Esophagus squamous epithelium (tissue), 5 donors: ENCODE measurements at regions not wholly inside any gene's neighbourhood (a gene's known extent, or its start where the extent isn't known, plus 50 kb on each side); places are given as distances from the start of the nearest gene placed in this dataset.
"Not testable (repeated sequence)": the region's sequence is repeated elsewhere in the genome, so short reads cannot be mapped to it uniquely, and the experiment has no call there.

Source experiments
- DNase-seq: peaks from one replicate; lab custom pipeline; 2025; lab: John Stamatoyannopoulos, UW
- H3K27ac ChIP-seq, 4 donors: fragments of 200-600 bp; sonication (generic); one replicate each; pipeline ENCODE4 v1.5.1; 2016 to 2019; ENCODE audit warnings: mild to moderate bottlenecking in 1 of 4
- H3K27me3 ChIP-seq, 4 donors: fragments of 200-600 bp; sonication (generic); 1 replicate in 3 of 4; 2 replicates in 1 of 4; pipeline versions ENCODE4 v1.5.1 to v1.6.0; 2017 to 2021; ENCODE audit warnings: antibody characterized with exemption in 1 of 4
- H3K36me3 ChIP-seq, 3 donors: fragments of 200-600 bp; sonication (generic); one replicate each; pipeline ENCODE4 v1.5.1; 2016 to 2019
- H3K4me1 ChIP-seq, 3 donors: fragments of 200-600 bp; sonication (generic); one replicate each; pipeline ENCODE4 v1.5.1; 2017 to 2019
- H3K4me3 ChIP-seq, 4 donors: fragments of 200-600 bp; sonication (generic); 1 replicate in 3 of 4; 2 replicates in 1 of 4; pipeline ENCODE4 v1.5.1; 2016 to 2019; ENCODE audit warnings: mild to moderate bottlenecking in 2 of 4, moderate library complexity in 1 of 4
- H3K9me3 ChIP-seq, 3 donors: fragments of 200-600 bp; sonication (generic); one replicate each; pipeline ENCODE4 v1.5.1; 2016 to 2019
- CTCF ChIP-seq, 6 experiments: fragments of 450-650 bp in 4 of 6; fragments of 200-600 bp in 2 of 6; sonication (generic) in 2 of 6; IDR thresholded peaks; one replicate each; pipeline ENCODE4 v1.5.1; 2016 to 2019; ENCODE audit warnings: antibody characterized with exemption in 6 of 6, mild to moderate bottlenecking in 4 of 6, moderate library complexity in 4 of 6
- POLR2A ChIP-seq, 4 donors: fragments of 450-650 bp; IDR thresholded peaks; one replicate each; pipeline ENCODE4 v1.6.1; 2017; ENCODE audit warnings: antibody characterized with exemption in 4 of 4, mild to moderate bottlenecking in 4 of 4, moderate library complexity in 3 of 4
- WGBS, 2 donors: methylation state at CpG; one replicate each; pipeline ENCODE4 v1.1.5; 2018; 5-methylcytosine and 5-hydroxymethylcytosine counted together
- intact Hi-C: fragments of 100-400 bp; cut with DNase I; formaldehyde crosslinking; loops from one replicate; pipeline ENCODE4 v1.15.0; 2022
- donor health status: DM: yes; HTN: yes; CAD: no.

- no peaks in the 10 kb centered on the region for H3K9me3 ChIP-seq
- peaks cover 0 to 3% (median 0%) of the 10 kb centered on the region in 4 donors for H3K27me3 ChIP-seq
- no peak for TF ChIP-seq POLR2A (IDR thresholded peaks at IDR 0.05)
- TF ChIP-seq CTCF (IDR thresholded peaks at IDR 0.05) = no peak
- H3K4me1 ChIP-seq = peaks cover 0 to 3% (median 0%) of the 10 kb centered on the region in 3 donors
- H3K27ac ChIP-seq = no peak overlapping the region
- no peak overlapping the region for H3K4me3 ChIP-seq
- H3K36me3 ChIP-seq = no peaks in the 10 kb centered on the region
- DNase-seq = no peak
- 59 to 67% methylated on average over 6 of the region's 6 CpGs for WGBS, 2 donors
- intact Hi-C loops = no loop called here
Measured at GRCh38 chr9:95780751-95781150, 94.7 kb upstream of the ERCC6L2 start.

- no peak for DNase-seq
- no peak overlapping the region for H3K4me3 ChIP-seq
- intact Hi-C loops = no loop called here
- whole genome bisulfite sequencing, 2 donors = 72 to 90% methylated on average over 3 of the region's 3 CpGs
- H3K27ac ChIP-seq = no peak overlapping the region
- peaks cover 0 to 3% (median 0%) of the 10 kb centered on the region in 3 donors for H3K4me1 ChIP-seq
- H3K9me3 ChIP-seq = no peaks in the 10 kb centered on the region
- peaks cover 0 to 7% (median 0%) of the 10 kb centered on the region in 4 donors for H3K27me3 ChIP-seq
- H3K36me3 ChIP-seq = no peaks in the 10 kb centered on the region
- no peak for TF ChIP-seq CTCF (IDR thresholded peaks at IDR 0.05)
Measured at GRCh38 chr9:95780121-95780520, 95.4 kb upstream of the ERCC6L2 start.

- DNase-seq, intact Hi-C loops, H3K4me3 ChIP-seq, H3K9me3 ChIP-seq, H3K36me3 ChIP-seq, H3K27ac ChIP-seq, H3K4me1 ChIP-seq: not testable (repeated sequence)
- peaks cover 0 to 12% (median 0%) of the 10 kb centered on the region in 4 donors for H3K27me3 ChIP-seq
- WGBS, 2 donors = 94 to 97% methylated on average over 7 of the region's 7 CpGs
Measured at GRCh38 chr9:95779597-95779996, 95.9 kb upstream of the ERCC6L2 start.

GRCh38 chr9:95778957-95779356 is 96.5 kb upstream of the ERCC6L2 start:
- Histone ChIP-seq H3K36me3 (no peaks in the 10 kb centered on the region), H3K4me1 (peaks cover 0 to 3% (median 0%) of the 10 kb centered on the region in 3 donors), H3K9me3 (no peaks in the 10 kb centered on the region), H3K27me3 (peaks cover 0 to 12% (median 0%) of the 10 kb centered on the region in 4 donors), H3K4me3 (no peak overlapping the region), H3K27ac (no peak overlapping the region)
- intact Hi-C loops = no loop called here
- TF ChIP-seq CTCF (IDR thresholded peaks at IDR 0.05) (no peak), POLR2A (IDR thresholded peaks at IDR 0.05) (no peak)
- WGBS, 2 donors = 74 to 75% methylated on average over 3 of the region's 3 CpGs
- no peak for DNase-seq

GRCh38 chr9:95777136-95777535 is 98.4 kb upstream of the ERCC6L2 start:
- intact Hi-C loops = no loop called here
- H3K27me3 ChIP-seq = peaks cover 0 to 27% (median 0%) of the 10 kb centered on the region in 4 donors

More at GRCh38 chr9:95777136-95777535, 98.4 kb upstream of the ERCC6L2 start:
- Histone ChIP-seq H3K27ac (no peak overlapping the region), H3K36me3 (no peaks in the 10 kb centered on the region), H3K4me1 (peaks cover 0 to 14% (median 3%) of the 10 kb centered on the region in 3 donors), H3K4me3 (no peak overlapping the region), H3K9me3 (no peaks in the 10 kb centered on the region)
- DNase-seq = no peak
- TF ChIP-seq CTCF (IDR thresholded peaks at IDR 0.05) (no peak), POLR2A (IDR thresholded peaks at IDR 0.05) (no peak)
